NCI-H2227 treated with DMSO at 0.1 percent for 48 hours (cell line): ENCODE measurements at regions not wholly inside any gene's neighbourhood (a gene's known extent, or its start where the extent isn't known, plus 50 kb on each side); places are given as distances from the start of the nearest gene placed in this dataset.
"Not testable (repeated sequence)": the region's sequence is repeated elsewhere in the genome, so short reads cannot be mapped to it uniquely, and the experiment has no call there.

Experiments used
- DNase-seq: peaks from one replicate; lab custom pipeline; 2025; lab: John Stamatoyannopoulos, UW

GRCh38 chr1:96597218-96597617 is 124.4 kb upstream of the PTBP2 start:
- no peak for DNase-seq

- DNase-seq = no peak
These were observed 123.0 kb upstream of the PTBP2 start for GRCh38 chr1:96598416-96599168.

- not testable (repeated sequence) for DNase-seq
These were observed 117.0 kb upstream of the PTBP2 start for GRCh38 chr1:96604620-96605019.

DNA sequence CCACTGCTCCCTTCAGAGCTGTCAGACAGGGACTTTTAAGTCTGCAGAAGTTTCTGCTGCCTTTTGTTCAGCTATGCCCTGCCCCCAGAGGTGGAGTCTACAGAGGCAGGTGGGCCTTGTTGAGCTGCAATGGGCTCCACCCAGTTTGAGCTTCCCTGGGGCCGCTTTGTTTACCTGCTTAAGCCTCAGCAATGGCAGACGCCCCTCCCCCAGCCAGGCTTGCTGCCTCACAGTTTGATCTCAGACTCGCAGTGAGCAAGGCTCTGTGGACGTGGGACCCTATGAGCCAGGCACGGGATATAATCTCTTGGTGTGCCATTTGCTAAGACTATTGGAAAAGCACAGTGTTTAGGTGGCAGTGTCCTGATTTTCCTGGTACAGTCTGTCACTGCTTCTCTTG is 104.2 kb upstream of the PTBP2 start:
- DNase-seq = not testable (repeated sequence)

GRCh38 chr1:96632045-96632664 is 89.4 kb upstream of the PTBP2 start:
- DNase-seq = no peak

GRCh38 chr1:96633695-96634094 is 87.9 kb upstream of the PTBP2 start:
- no peak for DNase-seq

DNA sequence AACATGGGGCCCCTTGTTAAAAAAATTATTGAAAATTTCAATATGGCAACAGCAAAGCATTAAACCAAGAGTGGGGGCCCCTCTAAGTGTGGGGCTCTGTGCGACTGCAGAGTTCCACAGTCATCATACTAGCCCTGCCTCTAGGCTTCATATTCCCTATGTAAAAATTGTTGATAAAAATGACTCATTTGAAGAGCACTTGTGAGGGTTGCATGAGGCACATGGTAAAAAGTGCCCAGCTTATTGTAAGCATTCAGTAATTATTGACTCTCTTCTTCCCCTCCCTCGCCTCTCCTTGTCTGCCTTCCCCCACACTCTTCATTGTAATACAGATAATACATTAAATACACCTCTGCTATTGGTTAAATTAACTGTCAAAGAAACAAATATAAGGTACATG is 86.7 kb upstream of the PTBP2 start:
- peak; percentile 13 for DNase-seq

DNA sequence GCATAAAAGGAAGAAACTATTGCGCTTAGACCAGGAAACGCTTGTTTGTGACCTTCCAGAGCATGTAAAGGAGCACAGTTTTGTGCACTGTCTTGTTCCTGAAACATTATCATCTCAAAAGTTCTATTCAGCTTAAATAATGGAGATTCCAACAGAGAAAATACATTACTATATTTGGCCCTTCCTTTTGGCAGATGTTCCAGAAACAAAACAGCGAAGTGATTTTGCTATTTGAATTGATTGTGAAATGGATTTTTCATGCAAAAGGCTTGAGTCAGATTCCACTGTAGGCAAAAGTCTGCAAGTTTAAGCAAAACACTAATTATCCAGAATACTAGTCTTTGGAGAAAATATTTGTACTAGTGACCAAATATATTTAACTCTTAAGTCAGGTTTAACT is 80.3 kb upstream of the PTBP2 start:
- DNase-seq = no peak

DNA sequence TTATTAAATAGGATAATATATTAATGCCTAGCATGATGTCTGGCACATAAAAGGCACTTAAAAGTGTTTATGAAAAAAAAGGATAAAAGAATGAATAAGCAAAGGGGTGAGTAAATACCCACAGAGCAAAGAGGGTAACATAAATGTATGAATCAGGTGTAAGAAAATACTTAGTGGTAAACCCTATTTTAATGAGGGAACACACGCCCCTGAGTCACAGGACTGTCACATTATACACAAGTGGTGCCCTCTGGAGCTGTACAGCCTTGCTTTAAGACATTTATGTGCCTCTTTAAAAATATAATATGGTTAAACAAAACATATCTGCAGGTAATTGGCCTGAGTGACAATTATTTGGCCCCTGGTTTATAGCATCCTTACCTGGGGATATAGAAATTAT is 78.1 kb upstream of the PTBP2 start:
- no peak for DNase-seq

DNA sequence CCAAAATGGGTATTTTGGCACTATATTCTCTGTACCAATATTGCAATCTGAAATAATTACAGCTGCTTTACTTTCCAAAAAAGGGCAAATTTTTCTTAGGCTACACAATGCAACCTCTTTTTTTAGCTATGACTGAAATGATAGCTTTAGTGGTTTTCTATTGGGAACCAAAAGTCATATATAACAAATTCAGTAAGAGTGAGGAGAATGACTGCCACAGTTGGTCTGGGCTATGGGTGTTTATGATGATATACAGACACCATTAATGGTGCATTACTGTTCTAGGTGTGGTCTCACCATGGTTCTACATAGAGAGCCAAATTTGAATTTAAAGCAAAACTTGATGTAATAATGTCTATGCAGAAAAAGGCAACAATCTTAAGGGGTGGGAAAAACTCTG is 72.3 kb upstream of the PTBP2 start:
- no peak for DNase-seq

GRCh38 chr1:96651517-96651916 is 70.1 kb upstream of the PTBP2 start:
- DNase-seq = no peak

DNA sequence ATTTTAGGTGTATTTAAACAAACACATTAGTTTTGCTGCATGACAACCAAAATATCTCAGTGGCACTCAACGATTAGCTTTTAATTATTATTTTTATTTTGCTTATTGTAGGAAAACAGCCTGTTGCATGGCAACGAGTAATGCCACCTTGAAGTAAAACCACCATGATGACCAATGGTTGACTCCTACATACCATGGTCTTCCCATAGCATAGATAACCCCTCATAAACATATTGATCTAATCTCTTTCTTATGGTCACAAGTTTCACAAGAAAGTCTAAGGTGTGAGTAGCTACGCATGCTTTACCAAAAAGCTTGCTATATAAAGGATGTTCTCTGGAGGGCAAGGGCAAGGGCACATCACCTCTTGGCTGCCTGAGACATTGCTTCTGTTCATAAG is 61.5 kb upstream of the PTBP2 start:
- DNase-seq = no peak

- no peak for DNase-seq
These were observed 61.1 kb upstream of the PTBP2 start for GRCh38 chr1:96660503-96660902.
